ENCODE measurements at regions not wholly inside any gene's neighbourhood (a gene's known extent, or its start where the extent isn't known, plus 50 kb on each side); places are given as distances from the start of the nearest gene placed in this dataset.

DNA sequence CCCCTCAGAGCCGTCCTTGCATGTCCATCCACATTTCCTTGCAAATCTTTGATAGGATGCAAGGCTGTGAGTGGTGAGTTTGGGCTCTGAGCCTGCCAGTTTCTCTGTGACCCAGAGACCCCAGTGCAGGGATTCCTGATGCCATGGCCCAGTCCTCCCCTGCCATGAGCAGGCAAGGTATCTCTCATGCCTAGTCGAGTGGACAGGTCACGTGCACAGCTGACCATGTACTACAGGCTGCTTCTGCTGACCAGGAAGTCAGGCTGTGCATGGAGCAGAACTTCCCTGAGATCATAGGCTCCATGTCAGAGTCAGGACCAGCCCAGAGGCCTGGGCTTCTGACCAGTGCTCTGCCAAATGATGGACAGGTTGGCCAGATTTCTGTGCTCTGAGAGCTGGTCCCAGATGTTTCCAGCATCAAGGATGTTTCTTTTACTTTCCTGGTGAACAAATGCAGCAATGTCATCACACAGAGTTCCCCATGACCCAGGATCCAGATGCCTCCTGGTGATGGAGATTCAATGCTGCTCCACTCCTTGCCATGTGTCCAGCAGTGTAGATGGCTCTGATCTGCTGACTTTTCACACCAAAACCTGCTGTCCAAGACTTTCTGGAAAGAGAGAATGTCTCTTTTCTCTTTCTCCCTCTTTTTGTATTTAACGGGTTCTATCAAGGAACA lies 321.6 kb upstream of the HS6ST1 start:
- no peak for DNase-seq (ENCODE audit: low read depth)
- no peak overlapping the region for H3K4me3 ChIP-seq (ENCODE audit: low read depth, low read length)
- TF ChIP-seq, protein P1, sequence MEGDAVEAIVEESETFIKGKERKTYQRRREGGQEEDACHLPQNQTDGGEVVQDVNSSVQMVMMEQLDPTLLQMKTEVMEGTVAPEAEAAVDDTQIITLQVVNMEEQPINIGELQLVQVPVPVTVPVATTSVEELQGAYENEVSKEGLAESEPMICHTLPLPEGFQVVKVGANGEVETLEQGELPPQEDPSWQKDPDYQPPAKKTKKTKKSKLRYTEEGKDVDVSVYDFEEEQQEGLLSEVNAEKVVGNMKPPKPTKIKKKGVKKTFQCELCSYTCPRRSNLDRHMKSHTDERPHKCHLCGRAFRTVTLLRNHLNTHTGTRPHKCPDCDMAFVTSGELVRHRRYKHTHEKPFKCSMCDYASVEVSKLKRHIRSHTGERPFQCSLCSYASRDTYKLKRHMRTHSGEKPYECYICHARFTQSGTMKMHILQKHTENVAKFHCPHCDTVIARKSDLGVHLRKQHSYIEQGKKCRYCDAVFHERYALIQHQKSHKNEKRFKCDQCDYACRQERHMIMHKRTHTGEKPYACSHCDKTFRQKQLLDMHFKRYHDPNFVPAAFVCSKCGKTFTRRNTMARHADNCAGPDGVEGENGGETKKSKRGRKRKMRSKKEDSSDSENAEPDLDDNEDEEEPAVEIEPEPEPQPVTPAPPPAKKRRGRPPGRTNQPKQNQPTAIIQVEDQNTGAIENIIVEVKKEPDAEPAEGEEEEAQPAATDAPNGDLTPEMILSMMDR (conservative IDR thresholded peaks at IDR 0.05; ENCODE audit: low read depth, low read length): no peak

DNA sequence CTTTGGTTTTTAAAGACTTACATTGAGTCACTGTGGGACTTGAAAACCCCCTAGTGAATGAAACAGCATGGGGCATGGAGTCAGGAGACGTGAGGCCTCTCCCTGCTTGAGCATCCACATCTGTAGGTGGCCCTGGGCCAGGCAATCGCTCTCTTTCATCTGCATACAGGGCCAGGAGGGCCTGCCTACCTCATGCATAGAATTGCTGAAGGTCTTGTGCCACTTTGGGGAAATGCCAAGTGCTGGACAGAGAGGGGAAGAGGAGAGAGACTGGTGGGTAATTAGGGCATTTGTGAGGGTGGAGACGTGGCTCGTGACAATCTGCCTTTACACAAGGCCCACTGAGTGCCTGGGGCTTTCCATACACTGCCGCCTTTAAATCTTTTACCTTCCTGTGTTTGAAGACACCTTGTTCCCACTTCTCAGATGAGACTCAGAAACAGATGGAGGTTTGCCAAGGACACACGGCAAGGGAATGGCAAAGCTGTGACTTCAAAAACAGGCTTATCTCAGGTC lies 322.2 kb upstream of the HS6ST1 start:
- no peak for DNase-seq (ENCODE audit: low read depth)
- TF ChIP-seq, protein P1 (conservative IDR thresholded peaks at IDR 0.05; ENCODE audit: low read depth, low read length): no peak
- H3K4me3 ChIP-seq (ENCODE audit: low read depth, low read length): no peak overlapping the region

DNA sequence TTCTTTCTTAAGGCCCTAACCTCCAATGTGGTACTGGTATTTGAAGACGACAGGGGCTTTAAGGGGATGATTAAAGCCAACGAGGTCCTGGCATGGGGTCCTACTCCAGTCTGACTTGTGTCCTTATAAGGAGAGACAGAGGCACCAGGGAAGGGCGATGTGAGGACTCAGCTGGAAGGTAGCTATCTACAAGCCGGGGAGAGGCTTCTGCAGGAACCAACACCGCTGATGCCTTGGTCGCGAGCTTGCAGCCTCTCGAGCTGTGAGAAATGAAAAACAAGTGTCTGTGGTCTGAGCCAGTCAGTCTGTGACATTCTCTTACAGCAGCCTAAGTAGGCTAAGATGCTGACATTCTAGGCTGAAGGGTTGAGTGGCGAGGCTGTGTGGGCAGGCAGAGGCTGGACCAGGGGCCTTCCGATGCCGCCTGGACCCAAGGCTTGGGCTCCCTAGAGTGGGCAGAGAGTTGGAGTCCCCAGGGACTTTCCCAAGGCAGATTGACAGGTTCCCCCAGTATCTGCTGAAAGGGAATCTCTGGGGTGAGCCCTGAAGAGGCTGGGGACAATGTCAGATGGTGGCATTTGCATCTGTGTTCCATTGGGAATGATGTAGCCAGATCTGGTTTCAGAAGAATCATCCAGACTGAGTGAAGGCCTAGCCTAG lies 322.9 kb upstream of the HS6ST1 start:
- no peak overlapping the region for H3K4me3 ChIP-seq (ENCODE audit: low read depth, low read length)
- TF ChIP-seq, protein P1 (conservative IDR thresholded peaks at IDR 0.05; ENCODE audit: low read depth, low read length): no peak
- no peak for DNase-seq (ENCODE audit: low read depth)

DNA sequence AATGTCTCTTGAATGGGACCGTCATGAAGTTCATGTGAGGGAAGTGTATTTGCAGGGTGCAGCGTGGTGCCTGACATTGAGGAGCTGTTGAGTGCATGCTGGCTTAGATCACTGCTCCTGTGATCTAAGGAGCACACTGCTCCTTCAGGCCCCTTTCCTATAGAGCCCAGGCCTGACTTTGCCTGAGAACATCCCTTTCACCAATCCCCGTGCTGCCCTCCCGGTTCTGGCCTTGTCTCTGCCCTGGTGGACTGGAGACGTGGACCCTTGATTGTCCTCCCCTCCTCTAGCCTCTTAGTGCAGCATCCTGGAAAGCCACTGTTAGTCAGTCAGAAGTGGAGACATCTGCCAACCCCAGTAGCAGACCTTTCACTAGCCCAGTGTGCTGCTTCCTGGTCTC lies 323.6 kb upstream of the HS6ST1 start:
- TF ChIP-seq, protein P1 (conservative IDR thresholded peaks at IDR 0.05; ENCODE audit: low read depth, low read length): no peak
- no peak for DNase-seq (ENCODE audit: low read depth)

DNA sequence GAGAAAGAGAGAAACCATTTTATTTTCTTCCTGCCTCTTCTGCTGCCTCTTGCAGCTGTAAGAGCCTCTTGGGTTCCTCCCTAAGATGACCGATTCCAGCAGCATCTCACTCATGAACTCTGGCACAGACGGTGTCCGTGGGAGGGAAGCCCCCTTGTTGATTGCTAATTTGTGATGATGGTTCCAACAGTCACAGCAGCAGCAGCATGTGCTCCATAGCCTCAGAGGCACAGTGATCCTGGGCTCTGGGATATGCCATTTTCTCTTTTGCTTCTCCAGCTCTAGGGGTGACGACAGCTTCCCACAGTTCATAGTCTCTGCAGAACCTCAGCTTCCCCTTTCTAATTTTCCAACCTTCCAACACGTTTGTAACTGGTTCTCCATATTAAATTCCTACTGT lies 324.2 kb upstream of the HS6ST1 start:
- H3K4me3 ChIP-seq (ENCODE audit: low read depth, low read length): no peak overlapping the region
- TF ChIP-seq, protein P1 (conservative IDR thresholded peaks at IDR 0.05; ENCODE audit: low read depth, low read length): no peak
- DNase-seq (ENCODE audit: low read depth): no peak

More for the DNA sequence above, 323.6 kb upstream of the HS6ST1 start:
- H3K4me3 ChIP-seq (ENCODE audit: low read depth, low read length): no peak overlapping the region

DNA sequence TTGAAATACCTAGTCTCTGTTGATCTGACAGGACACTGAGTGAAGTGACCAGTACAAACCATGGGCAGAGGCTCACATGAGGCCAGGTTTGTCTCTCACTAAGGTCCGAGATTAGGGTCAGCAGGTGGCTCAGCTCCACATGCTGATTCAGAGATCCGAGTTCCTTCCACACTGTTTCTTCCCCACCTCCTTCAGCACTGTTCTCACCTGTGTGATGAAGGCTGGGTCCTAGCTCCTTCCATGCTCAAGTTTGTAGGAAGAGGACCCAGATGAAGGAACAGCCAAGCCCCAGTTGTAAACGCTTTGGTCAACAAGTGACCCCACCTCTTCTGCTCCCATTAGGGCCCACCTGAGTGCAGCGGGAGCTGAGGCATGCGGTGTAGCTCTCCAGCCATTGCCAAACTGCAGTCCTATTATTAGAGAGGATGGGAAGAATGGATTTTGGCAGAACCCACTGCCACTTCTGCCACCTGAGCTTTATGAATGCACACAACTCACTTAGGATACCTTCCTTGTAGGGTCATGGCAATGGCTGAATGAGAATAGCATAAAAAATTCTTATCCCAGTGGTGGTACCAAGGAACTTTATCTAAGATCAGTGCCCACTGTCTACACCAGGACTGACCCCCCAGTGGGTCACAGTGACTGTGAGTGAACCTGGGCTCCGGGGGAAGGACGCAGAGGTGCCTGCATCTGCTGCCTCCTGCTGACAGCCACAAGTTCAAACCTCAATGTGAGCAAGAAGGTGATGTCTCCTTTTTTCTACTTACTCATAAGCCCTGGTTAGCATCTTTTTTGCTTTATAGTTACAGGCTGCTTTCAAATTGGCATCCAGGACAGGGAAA lies 324.8 kb upstream of the HS6ST1 start:
- TF ChIP-seq, protein P1 (conservative IDR thresholded peaks at IDR 0.05; ENCODE audit: low read depth, low read length): no peak
- no peak for DNase-seq (ENCODE audit: low read depth)
- H3K4me3 ChIP-seq (ENCODE audit: low read depth, low read length): no peak overlapping the region

Data from choroid plexus epithelial cell (primary cell).